IMR-90 (cell line): ENCODE measurements at regions not wholly inside any gene's neighbourhood (a gene's known extent, or its start where the extent isn't known, plus 50 kb on each side); places are given as distances from the start of the nearest gene placed in this dataset.

Experiments
- CTCF ChIP-seq: conservative IDR thresholded peaks from 2 replicates; pipeline ENCODE4 v1.5.1; 2012; ENCODE audit warnings: mild to moderate bottlenecking, low read depth, low read length, improper control_type of control experiment
- POLR2A ChIP-seq: IDR thresholded peaks from 2 replicates; pipeline ENCODE4 v1.6.1; 2012; ENCODE audit warnings: mild to moderate bottlenecking, low read depth, low read length

- TF ChIP-seq CTCF: no peak
- TF ChIP-seq POLR2A: no peak
Observed at GRCh38 chr1:5559078-5559477, 433.1 kb downstream of the NPHP4 start.
